ENCODE measurements at regions not wholly inside any gene's neighbourhood (a gene's known extent, or its start where the extent isn't known, plus 50 kb on each side); places are given as distances from the start of the nearest gene placed in this dataset.

DNA sequence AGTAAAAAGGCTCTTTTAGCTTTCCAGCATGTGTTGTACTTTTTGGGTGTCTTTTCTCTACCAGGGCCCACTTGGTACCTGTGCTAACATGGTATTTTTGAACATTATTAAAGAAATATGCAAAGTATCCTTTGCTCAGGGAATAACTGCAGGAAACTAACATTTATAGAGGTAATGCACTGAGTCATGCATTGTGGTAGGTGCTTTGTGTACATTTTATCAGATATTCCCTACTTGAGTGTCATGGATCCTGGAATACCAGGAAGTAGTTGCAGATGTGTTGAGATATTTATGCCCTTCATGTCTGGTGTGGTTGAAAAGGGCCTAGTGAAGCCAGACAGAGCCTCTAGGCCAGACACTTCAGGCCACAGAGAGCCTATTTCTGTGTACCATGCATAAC, 215.5 kb upstream of the CYRIA start:
- TF ChIP-seq ZNF37A (tag by site-specific recombination; IDR thresholded peaks at IDR 0.05) (no peak), ZNF830 (tag by site-specific recombination; IDR thresholded peaks at IDR 0.05; ENCODE audit: low read depth) (no peak), ZNF561 (tag by site-specific recombination; IDR thresholded peaks at IDR 0.05; ENCODE audit: borderline replicate concordance) (no peak), ZNF707 (tag by site-specific recombination; IDR thresholded peaks at IDR 0.05) (no peak)
- TF ChIP-seq, protein P1, sequence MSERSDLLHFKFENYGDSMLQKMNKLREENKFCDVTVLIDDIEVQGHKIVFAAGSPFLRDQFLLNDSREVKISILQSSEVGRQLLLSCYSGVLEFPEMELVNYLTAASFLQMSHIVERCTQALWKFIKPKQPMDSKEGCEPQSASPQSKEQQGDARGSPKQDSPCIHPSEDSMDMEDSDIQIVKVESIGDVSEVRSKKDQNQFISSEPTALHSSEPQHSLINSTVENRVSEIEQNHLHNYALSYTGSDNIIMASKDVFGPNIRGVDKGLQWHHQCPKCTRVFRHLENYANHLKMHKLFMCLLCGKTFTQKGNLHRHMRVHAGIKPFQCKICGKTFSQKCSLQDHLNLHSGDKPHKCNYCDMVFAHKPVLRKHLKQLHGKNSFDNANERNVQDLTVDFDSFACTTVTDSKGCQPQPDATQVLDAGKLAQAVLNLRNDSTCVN (tag by site-specific recombination; optimal IDR thresholded peaks at IDR 0.05): no peak
- TF ChIP-seq, protein P2, sequence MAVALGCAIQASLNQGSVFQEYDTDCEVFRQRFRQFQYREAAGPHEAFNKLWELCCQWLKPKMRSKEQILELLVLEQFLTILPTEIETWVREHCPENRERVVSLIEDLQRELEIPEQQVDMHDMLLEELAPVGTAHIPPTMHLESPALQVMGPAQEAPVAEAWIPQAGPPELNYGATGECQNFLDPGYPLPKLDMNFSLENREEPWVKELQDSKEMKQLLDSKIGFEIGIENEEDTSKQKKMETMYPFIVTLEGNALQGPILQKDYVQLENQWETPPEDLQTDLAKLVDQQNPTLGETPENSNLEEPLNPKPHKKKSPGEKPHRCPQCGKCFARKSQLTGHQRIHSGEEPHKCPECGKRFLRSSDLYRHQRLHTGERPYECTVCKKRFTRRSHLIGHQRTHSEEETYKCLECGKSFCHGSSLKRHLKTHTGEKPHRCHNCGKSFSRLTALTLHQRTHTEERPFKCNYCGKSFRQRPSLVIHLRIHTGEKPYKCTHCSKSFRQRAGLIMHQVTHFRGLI (tag by site-specific recombination; IDR thresholded peaks at IDR 0.05): no peak
